ENCODE measurements at regions not wholly inside any gene's neighbourhood (a gene's known extent, or its start where the extent isn't known, plus 50 kb on each side); places are given as distances from the start of the nearest gene placed in this dataset.

- no peak for DNase-seq (ENCODE audit: low read depth in 2 of 2)
Observed at GRCh38 chr1:103854279-103854678, 104.6 kb downstream of the AMY1C start.

GRCh38 chr1:103859721-103860120 lies 110.0 kb downstream of the AMY1C start:
- no peak for DNase-seq (ENCODE audit: low read depth in 2 of 2)

DNA sequence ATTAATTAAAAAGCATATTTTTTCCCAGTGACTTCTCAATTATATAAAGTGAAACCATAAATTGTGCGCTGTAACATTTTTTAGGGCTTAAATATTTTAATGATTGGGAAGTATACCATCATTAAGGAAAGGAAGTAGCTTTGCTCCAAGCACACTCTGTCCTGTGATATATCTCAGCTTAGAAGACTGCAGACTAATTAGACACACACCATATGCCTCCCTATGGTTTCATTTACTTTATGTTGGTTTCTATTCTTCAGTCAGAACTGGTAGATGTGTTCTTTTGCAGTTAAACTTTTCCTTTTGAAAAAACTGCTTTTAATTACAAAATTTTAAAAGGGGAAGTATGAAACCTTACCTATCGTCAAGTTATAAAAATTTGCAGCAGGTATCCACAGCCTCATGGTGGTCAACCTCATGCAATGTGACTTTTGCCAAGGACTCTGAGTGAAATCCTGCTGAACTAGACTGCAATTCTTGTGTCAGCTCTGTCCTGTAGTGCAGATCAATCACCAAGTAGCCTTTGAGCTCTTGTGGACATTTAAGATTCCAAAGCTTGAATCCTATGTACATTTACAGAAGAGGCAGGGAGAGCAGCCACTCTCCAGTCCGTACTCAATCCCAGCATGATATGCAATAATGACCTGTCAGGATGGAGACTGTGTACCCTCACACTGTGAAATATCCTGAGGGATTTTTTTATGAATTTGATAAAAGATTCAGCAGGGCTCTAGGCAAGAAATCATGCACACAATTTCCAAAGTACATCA lies 149.1 kb downstream of the AMY1C start:
- no peak for DNase-seq (ENCODE audit: low read depth in 2 of 2)

GRCh38 chr1:103900005-103900404 lies 150.3 kb downstream of the AMY1C start:
- DNase-seq (ENCODE audit: low read depth in 2 of 2) = no peak

GRCh38 chr1:103901072-103901471 lies 151.4 kb downstream of the AMY1C start:
- DNase-seq (ENCODE audit: low read depth in 2 of 2) = no peak

DNA sequence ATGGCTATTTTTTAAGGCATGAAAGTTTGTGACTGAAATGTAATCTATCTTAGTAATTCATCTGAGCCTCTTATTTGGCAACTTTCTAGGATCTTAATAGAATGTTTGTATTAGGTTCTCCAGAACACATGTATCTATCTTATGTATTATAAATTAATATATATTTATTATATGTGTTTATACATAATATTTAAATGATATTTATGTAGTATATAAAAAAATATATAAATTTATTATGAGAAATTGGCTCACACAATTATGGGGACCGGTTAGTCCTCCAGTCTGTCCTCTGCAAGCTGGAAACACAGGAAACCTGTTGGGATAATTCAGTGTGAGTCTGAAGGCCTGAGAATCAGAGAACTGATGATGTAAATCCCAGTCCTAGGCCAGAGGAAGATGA lies 155.7 kb downstream of the AMY1C start:
- no peak for DNase-seq (ENCODE audit: low read depth in 2 of 2)

DNA sequence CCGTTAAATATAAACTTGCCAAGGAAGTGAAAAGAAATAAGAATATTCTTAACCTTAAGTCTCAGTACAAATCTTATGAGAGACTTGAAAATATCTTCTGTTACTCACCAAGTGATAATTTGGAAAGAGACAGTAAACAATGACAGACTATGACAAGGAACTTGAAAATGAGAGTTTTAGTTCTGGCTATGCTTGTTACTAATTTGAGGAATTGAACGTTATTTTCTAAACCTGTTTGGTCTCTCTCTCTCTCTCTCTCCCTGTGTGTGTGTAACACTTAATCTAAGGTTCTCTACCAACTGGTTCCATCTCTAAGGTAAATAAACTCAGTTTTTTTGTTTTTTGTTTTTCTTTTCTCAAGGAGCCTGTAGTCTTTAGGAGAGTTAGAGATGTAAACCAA lies 161.8 kb downstream of the AMY1C start:
- DNase-seq (ENCODE audit: low read depth in 2 of 2) = no peak

DNA sequence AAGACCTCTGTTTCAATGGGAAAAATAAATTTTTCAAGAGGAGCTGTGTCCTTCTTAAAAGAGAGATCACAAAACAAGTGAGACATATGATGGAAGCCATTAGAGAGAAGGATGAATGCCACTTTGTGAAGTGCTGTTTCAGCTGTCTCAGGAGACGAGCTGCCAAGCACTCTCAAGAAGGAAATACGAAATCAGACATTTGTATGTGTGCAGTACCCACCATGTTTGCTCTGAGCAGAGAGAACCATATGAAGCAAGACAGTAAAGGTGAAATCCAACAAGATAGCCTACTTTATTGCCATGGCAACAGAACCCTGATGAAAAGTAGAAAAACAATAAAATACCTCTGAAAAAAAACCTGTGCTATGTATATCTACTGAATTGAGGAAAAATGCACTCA lies 168.1 kb downstream of the AMY1C start:
- no peak for DNase-seq (ENCODE audit: low read depth in 2 of 2)

- DNase-seq (ENCODE audit: low read depth in 2 of 2) = no peak
Observed at GRCh38 chr1:103931891-103932290, 182.2 kb downstream of the AMY1C start.

GRCh38 chr1:103937763-103938357 lies 188.2 kb downstream of the AMY1C start:
- DNase-seq (ENCODE audit: low read depth in 2 of 2) = no peak

DNA sequence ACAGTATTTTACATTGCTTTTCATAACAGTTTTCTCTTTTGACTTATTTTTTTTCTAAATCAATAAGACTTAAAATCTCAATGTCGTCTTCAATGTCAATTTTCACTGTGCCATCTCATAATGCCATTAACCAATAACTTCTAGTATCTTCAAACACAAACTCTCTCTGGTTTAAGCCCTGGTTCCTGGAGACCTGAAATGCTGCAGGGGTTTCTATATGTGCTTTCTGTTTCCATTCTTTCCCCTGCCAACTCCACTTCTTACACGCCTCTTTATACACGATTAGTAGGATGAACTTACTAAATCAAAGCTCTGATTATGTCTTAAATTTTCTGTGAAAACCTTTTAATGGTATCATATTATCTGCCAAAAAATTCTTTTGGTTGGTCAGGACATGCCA lies 191.4 kb downstream of the AMY1C start:
- DNase-seq (ENCODE audit: low read depth in 2 of 2) = no peak

- no peak for DNase-seq (ENCODE audit: low read depth in 2 of 2)
Observed at GRCh38 chr1:103942029-103942428, 192.3 kb downstream of the AMY1C start.

- no peak for DNase-seq (ENCODE audit: low read depth in 2 of 2)
Observed at GRCh38 chr1:103945774-103946173, 196.1 kb downstream of the AMY1C start.

DNA sequence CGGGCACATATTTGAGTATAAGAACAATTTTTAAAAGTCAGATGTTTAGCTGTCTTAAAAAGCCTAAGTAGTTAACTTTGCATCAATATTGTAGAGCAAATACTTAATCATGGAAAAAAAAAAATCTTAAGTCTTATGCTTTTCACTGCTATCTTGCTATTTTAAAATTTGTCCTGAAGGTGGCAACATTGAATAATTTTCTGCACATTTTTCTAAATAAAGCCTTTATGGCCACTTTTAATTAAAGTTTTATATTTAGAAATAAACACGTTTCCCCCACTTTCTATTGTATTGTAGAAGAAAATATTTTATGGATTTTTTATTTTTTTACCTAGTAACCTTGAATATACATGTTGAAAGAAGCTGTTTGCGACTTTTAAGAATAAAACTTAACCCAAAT lies 198.8 kb downstream of the AMY1C start:
- DNase-seq (ENCODE audit: low read depth in 2 of 2) = no peak

- no peak for DNase-seq (ENCODE audit: low read depth in 2 of 2)
Observed at GRCh38 chr1:103949779-103950178, 200.1 kb downstream of the AMY1C start.

- DNase-seq (ENCODE audit: low read depth in 2 of 2) = no peak
Observed at GRCh38 chr1:103953386-103953785, 203.7 kb downstream of the AMY1C start.

DNA sequence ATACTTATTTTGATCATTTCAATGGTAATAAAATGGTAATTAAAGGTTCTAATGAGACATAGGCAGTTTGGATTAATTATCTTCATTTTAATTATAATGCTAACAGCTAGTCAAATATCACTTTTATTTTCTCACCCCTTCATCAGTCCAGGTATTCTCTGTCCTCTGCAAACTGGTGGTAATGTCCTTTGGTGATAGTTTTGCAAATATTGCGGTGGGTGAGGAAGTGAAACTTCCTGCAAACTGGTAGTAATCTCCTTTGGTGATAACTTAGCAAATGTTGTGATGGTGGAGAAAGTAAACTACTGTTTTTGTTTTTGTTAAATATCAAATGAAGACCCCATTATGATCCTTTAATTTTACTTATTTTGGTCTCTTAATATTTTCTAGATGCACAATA lies 209.0 kb downstream of the AMY1C start:
- DNase-seq (ENCODE audit: low read depth in 2 of 2) = no peak

DNA sequence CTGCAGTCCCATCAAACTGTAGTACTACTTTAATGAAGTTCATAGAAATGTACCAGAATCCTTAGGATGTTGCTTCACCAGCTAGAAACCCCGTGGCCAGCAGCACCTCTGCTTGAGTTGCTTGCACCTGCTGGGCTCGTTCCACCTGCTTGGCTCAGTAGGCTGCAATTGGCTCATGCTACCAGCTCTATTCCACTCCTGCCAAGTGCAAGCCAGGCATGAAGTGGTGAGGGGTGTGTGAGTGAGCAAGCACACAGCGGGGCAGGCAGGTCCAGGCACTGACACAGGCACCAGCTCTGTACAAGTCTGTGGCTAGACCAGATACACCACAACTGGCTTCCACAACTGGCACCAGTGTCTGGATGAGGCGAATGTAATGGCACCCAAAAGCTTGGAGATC lies 209.9 kb downstream of the AMY1C start:
- DNase-seq (ENCODE audit: low read depth in 2 of 2) = no peak

- no peak for DNase-seq (ENCODE audit: low read depth in 2 of 2)
Observed at GRCh38 chr1:103960045-103960444, 210.3 kb downstream of the AMY1C start.

- DNase-seq (ENCODE audit: low read depth in 2 of 2) = no peak
Observed at GRCh38 chr1:103960710-103961109, 211.0 kb downstream of the AMY1C start.

GRCh38 chr1:103986792-103987191 lies 237.1 kb downstream of the AMY1C start:
- DNase-seq (ENCODE audit: low read depth in 2 of 2) = no peak

DNA sequence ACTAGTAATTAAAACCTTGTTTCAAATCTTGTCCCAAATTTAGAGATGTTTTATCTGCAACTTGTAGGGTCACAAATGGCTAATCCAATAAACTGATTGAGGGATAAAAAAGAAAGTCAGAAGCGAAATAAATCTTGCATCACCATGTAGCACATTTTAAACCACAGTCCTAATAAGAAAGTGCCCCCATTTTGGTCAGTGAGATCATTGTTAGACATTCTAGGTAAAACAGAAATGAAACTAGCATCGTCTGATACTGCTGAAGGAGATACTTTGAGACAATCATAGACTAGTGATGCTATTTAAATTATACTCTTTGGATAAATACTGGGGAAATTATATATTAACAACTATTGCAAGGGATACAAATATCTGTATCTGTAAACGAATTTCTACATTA lies 247.9 kb downstream of the AMY1C start:
- DNase-seq (ENCODE audit: low read depth in 2 of 2) = no peak

- no peak for DNase-seq (ENCODE audit: low read depth in 2 of 2)
Observed at GRCh38 chr1:104018922-104019674, 269.4 kb downstream of the AMY1C start.

Measured in stimulated activated CD4-positive, alpha-beta T cell treated with anti-CD3 and anti-CD28 coated beads, Interleukin-4, amount 100 ng/mL, for 48 hours (primary cell).